ENCODE measurements at regions not wholly inside any gene's neighbourhood (a gene's known extent, or its start where the extent isn't known, plus 50 kb on each side); places are given as distances from the start of the nearest gene placed in this dataset.

GRCh38 chr20:51918561-51918960, 116.2 kb upstream of the SALL4 start:
- no peak for TF ChIP-seq MAX (IDR thresholded peaks at IDR 0.05)
- TF ChIP-seq CTCF (IDR thresholded peaks at IDR 0.05; ENCODE audit: low read depth, low read length, missing input control) = no peak
- TF ChIP-seq HNF4A (conservative IDR thresholded peaks at IDR 0.05) = no peak
- TF ChIP-seq, protein P1, sequence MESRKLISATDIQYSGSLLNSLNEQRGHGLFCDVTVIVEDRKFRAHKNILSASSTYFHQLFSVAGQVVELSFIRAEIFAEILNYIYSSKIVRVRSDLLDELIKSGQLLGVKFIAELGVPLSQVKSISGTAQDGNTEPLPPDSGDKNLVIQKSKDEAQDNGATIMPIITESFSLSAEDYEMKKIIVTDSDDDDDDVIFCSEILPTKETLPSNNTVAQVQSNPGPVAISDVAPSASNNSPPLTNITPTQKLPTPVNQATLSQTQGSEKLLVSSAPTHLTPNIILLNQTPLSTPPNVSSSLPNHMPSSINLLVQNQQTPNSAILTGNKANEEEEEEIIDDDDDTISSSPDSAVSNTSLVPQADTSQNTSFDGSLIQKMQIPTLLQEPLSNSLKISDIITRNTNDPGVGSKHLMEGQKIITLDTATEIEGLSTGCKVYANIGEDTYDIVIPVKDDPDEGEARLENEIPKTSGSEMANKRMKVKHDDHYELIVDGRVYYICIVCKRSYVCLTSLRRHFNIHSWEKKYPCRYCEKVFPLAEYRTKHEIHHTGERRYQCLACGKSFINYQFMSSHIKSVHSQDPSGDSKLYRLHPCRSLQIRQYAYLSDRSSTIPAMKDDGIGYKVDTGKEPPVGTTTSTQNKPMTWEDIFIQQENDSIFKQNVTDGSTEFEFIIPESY (IDR thresholded peaks at IDR 0.05) = no peak
- TF ChIP-seq GABPA (IDR thresholded peaks at IDR 0.05 in 1 of 2, conservative IDR thresholded peaks at IDR 0.05 in 1 of 2) = no peak
- TF ChIP-seq REST (IDR thresholded peaks at IDR 0.05) = no peak
- TF ChIP-seq FOXA1 (IDR thresholded peaks at IDR 0.05) = no peak

Data from liver (tissue), 3 donors.